HS-5 (cell line): ENCODE measurements at regions not wholly inside any gene's neighbourhood (a gene's known extent, or its start where the extent isn't known, plus 50 kb on each side); places are given as distances from the start of the nearest gene placed in this dataset.

ENCODE experiments used
- DNase-seq: peaks from one replicate; pipeline ENCODE4 v3.0.0-alpha.2; 2012; ENCODE audit warnings: low read depth

DNA sequence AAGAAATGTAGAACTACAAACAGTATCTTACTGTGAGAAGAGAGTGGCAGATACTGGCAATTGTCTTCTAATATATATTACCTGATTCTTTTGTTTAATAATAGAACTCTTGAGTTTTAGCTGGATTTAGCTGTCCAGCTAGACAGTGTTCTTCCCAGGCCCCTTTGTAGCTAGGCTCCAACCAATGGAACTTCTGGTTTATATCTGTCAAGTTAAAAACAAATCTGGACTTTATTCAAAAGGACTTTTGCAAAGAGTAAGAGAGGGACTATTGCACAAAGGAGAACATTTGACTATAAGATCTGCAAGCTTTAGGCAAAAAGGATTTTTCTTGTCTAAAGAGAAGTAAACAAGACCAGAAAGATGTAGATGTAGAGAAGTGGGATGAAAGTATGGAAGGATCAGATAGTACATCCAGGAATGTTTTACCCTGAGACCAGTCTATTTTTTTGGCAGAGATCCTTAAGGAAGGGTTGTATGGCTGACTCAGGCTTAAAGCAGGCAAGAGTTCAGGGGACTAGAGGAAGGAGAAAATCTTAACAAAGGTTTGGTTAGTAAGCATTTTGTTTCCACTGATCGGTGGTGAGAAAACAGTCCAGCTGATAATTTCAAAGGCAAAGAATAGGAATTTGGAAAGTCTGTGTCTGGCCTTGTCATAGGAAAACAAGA, 111.1 kb upstream of the PLEKHA5 start:
- peak; percentile 65 for DNase-seq

DNA sequence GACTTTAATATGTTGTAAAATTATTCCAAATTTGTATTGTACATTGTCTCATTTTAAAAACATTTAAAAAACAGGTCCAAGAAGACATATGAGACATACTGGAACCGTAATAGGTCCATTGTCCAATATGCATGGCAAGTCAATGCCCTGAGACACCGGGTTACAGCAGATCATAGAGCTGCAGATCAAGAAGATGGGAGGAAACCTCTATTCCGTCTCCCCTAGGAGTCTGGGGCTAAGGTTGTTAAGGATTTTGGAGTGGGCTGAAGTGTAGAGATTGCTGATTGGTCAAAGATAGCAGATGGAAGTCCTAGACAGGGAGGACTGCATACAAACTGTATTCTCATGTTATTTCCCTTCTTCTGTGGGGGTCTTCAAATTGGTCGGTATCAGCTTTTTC, 108.3 kb upstream of the PLEKHA5 start:
- DNase-seq, result no peak

DNA sequence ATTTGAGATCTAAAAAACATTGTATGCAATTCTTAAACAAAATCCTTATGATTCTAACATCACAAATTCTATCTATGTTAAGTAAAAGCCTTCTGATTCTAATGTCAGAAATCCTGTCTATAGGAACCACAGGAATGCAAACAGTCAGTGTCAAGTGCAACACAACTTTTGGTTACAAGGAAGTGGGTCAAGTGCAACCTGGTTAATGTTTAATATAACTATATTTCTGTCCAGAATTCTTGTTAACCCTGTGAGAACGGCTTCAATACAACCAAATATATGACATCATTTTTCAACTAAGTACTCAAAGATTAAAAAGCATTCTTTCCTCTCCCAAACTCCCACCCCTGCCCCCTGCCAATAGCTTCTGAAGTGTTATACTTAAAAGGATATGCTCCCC, 107.9 kb upstream of the PLEKHA5 start:
- DNase-seq, result no peak

DNA sequence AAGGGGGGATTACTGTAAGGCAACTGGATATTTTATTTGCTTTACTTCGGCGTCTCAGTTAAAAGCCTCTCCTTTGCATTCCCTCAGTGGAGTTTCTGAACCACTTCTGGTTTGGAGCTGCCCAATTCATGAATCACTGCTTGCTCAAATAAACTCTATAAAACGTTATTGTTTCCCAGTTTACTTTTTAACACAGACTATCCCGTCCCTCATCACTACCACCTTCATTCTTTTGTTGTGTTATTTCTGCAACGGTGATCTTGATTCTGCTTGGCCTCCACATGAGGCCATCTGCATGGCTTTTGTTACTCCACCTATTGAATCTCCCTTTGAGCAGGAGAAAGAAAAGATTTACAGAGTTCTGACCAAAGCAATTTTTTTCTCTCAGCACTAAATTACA, 104.0 kb upstream of the PLEKHA5 start:
- DNase-seq, result no peak

DNA sequence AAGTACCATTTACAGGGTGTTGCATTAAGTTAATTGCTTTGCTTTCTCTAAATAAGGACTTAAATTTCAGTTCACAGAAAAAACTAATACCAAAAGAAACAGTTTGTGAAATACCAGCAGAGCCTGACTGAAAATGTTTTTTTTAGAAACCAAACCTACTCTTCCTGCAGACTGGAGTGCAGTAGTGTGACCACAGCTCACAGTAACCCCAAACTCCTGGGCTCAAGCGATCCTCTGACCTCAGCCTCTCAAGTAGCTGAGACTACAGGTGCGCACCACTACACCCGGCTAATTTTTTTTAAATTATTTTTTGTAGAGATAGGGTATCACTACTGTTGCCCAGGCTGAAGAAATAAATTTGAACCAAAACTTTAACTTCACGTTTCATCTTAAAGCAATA, 103.5 kb upstream of the PLEKHA5 start:
- no peak for DNase-seq

DNA sequence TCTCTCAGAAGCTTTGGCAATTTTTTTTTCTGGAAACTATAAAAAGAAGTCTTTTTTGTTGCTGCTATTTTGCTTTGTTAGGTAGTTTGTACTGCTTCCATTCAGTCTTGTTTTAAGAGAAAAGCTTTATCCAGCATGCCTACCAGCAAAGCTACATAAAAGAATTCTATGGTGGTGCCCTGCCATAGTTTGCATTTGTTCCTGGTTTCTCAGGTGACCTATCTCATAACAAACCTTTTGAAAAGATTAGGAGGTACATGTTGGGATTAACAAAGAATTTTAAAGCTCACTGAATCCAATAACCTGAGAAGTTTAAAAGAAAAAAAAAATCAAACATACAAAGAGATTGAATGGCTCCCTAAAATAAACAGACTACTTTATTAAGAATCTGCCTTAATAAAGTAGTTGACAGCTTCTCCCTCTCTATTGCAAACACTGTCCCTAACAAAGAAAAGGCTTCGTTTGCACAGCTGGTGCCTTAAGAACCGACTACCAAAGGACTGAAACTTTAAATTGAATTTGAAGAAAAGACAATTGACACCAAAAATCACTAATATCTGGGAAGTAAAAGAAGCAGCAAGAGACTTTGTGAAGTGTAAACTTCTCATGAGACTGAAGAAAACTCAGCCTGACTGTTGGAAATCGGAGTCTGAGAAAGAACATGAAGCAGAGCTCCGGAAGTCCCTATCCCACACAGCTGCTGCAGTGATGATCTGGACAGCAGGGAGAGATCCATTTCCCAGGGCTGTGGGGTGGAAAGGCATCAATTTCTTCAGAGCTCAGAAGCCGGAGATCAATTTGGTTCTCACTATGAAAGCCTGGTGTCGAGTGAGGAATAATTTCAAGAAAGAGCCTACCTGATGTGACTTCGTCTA, 102.7 kb upstream of the PLEKHA5 start:
- no peak for DNase-seq

DNA sequence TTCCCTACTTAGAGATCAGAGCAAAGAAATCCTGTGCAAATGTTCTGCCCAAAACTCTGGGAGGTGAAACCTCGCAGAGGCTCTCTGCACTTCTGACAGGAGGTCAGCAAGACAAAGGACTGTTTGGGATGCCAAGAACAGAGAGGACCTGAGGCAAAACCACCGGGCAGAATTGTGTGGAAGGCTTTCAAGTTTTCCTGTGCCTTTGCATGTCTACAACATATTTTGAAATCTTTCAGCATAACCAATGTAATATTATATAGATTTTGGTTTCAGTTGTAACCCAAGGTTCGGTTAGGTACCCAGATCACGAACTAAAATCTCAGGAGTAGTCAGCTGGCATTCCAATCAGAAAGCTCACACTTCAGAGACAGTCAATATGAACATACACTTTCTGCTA, 99.4 kb upstream of the PLEKHA5 start:
- DNase-seq, result no peak

DNA sequence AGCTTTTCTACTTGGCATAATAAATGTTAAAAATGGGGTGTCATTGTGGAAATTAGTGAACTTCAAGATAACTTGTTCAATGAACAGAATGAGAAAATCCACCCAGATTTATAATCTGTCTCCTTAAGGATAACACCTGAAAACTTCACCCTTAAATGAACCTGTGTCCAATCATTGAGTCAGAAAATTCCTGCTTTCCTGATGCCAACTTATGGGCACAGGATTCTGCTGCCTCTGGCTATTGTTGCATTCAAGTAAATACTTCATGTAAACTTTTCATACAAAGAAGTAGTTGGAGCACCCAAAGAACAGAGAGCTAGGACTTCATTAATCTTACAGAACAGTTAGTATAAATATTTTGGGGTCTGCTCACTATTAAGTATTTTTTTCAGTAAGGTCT, 98.9 kb upstream of the PLEKHA5 start:
- no peak for DNase-seq

DNA sequence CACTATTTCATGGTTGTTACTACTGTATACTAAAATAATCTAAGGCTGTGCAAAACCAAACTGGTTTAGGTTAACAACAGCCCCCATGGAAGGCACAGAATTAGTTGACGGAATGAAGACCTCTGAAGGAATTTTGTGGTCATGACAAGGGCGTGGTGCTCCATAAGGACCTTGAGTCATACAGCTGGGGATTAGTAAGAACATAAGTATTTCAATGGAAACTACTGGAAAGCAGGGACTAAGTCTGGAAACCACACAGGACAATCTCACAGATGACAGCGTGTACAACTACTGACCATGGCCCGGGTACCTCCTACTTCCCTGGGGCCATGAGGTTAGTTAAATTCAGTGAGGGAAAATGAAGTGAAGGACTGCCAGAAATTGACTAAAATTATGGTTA, 98.5 kb upstream of the PLEKHA5 start:
- DNase-seq, result peak; percentile 93

DNA sequence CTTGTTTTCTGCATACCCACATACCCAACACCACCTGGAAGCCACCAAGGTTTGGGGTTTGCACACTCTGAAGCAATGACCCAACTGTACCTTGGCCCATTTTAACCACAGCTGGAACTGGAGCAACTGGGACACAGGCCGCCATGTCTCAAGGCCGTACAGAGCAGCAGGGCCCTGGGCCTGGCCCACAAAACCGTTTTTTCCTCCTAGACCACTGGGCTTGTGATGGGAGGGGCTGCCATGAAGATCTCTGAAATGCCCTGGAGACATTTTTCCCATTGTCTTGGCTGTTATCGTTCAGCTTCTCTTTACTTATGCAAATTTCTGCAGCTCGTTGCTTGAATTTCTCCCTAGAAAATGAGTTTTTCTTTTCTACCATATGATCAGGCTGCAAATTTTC, 96.7 kb upstream of the PLEKHA5 start:
- no peak for DNase-seq

DNA sequence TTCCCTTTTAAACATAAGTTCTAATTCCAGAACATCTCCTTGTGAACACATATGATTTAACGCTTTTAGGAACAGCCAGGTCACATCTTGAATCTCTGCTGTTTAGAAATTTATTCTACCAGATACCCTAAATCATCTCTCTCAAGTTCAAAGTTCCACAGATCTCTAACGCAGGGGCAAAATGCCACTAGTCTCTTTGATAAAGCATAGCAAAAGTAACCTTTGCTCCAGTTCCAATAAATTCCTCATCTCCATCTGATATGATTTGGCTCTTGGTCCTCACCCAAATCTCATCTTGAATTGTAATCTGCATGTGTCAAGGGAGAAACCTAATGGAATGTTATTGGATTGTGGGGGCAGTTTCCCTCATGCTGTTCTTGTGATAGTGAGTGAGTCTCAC, 96.3 kb upstream of the PLEKHA5 start:
- no peak for DNase-seq

DNA sequence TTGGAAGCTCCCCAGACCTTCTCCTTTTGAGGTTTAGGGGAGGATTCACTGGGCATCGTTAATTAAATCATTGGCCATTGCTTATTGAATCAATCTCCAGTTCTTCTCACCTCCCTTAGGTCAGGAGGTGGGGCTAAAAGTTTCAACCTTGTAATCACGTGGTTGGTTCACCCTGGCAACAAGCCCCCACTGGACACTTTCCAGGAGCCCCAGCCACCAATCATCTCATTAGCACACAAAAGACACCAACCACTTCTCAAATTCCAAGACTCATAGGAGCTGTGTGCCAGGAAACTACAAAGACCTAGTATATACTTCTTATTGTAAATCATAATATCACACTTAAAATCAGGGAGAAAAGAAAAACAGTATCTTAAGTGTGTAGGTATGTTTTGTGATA, 94.6 kb upstream of the PLEKHA5 start:
- DNase-seq, result no peak

DNA sequence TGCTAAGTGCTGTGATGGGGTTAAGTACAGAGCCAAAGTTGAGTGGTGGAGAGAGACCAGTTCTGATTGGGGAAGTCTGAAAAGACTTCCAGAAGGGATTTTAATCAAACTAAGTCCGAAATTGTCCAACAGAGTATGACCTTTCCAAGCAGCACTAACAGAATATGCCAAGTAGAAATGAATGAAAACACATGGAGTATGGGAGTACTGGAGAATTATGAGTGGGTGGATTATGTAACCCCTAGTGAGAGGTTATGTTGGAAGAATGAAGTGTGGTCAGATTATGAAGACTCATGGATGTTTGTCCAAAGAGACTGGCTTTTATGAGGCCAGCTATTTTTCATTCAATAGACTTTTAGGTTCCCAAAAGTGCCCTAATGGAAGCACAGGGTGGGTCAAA, 94.0 kb upstream of the PLEKHA5 start:
- peak; percentile 13 for DNase-seq

DNA sequence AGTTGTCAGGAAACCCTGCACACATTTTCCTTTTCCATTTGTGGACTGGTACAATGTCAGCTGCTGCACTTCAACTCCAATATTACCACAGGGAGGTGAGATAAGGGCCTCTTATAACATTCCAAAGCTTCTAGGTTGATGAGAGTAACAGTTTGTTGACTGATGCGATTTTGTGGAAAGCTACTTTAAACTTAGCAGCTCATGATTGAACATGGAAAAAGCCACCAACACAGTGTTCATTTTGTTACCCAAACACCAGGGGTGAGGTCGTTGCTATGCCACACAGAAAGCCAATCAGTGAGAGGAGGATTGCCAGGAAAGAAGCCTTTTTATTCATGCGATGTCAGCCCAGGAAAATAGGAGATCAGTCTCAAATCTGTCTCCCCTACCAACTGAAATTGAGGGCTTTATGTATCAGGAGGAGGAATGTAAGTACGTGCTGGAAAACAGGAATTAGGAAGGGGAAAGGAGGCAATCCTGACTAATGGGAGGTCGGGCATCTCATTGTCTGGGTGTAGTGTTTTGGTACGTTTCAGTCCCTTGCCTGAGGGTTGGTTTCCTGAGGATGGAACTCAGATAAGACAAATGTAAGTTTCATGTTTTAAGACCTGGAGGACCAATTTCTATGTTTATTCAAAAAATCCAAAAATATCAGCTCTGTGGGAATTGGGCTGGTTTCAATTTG, 92.7 kb upstream of the PLEKHA5 start:
- DNase-seq, result no peak

DNA sequence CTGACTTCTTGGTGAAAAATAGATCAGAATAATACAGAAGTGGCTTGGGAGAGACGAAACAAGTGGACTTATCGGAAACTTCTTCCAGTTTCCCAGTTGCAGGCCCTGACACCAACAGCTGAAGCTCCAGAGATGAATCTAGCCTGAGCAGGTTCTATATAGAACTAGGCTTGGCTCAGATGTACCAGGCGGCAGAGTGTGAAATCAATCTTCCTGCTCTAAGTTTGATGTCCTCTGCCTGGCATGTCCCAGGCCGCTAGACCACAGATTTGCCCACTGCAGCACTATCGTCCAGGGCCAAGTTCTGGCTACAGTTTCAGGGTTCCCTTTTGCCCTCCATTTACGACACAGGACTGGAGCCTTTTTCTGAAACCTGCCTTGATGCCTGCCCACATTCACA, 91.3 kb upstream of the PLEKHA5 start:
- no peak for DNase-seq

DNA sequence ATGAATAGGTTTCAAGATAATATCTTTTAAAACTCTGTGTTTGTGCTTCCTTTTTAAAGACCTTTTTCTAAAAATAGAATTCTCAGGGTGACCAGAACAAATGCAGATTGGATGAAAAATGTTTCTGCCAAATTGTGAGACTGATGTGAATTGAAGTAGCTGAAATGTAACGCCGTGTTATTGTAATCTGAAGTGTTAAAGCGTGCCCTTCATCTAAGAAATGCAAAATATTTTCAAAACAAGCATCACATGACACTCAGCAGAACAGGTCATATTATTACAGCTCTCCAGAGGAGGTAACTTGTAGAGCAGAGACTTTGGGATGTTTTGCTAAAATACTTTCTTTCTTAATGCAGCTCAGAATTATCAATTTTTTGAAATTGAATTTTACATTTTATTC, 90.0 kb upstream of the PLEKHA5 start:
- no peak for DNase-seq

DNA sequence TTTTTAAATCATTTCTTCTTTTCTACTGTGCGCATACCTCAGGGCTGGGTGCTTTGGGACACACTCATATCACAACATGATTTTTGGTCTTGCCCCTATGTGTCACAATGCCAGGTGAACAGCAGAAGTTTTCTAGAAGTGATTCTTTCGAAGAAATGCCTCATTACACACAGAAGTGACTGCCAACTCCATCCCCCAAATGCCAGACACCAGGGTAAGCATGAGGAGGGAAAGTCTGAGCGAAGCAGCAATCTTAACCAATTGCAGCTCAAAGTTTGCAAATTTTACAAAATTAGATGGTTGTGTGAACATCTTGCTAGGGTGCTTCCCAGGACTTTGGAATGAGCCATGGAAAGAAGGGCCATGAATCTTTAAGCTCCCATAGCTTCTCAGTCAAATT, 87.3 kb upstream of the PLEKHA5 start:
- DNase-seq, result no peak

DNA sequence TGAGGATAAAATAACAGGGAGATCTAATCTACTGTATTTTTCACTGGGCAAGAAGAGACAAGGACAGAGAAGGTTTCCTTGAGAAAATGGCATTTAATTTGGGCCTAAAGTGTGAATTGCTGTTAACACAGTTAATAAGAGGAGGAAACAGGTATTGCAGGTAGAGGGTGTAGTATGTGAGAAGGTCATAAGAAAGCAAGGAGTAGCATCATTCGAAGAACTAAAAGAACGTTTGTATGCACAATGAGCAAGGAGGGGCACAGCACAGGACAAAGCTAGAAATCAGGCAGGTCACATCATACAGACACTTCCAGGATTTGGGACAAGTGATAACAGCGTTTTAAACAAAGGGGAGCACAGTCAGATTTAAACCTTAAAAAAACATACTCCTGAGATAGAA, 85.1 kb upstream of the PLEKHA5 start:
- DNase-seq, result no peak

DNA sequence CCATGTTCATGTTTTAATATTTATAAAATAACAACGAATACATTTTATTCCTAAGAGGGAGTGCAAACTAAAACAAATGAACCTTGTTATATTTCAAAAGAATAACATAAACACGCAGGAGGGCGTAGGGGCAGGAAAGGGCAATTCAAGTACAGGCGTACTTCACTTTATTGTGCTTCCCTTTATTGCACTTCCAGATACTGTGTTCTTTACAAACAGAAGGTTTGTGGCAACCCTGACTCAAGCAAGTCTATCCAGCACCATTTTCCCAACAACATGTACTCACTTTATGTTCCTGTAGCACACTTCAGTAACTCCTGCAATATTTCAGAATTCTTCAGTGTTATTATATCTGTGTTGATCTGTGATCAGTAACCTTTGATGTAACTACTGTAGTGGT, 84.6 kb upstream of the PLEKHA5 start:
- no peak for DNase-seq

DNA sequence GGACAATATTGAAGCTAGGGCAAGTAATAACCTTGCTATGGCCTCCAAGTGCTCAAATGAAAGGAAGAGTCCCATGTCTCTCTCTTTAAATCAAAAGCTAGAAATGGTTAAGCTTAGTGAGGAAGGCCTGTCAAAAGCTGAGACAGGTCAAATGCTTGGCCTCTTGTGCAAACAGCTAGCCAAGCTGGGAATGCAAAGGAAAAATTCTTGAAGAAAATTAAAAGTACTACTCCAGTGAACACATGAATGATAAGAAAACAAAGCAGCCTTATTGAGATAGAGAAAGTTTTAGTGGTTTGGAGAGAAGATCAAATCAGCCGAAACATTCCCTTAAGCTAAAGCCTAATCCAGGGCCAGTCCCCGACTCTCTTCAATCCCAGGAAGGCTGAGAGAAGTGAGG, 84.1 kb upstream of the PLEKHA5 start:
- DNase-seq, result no peak

DNA sequence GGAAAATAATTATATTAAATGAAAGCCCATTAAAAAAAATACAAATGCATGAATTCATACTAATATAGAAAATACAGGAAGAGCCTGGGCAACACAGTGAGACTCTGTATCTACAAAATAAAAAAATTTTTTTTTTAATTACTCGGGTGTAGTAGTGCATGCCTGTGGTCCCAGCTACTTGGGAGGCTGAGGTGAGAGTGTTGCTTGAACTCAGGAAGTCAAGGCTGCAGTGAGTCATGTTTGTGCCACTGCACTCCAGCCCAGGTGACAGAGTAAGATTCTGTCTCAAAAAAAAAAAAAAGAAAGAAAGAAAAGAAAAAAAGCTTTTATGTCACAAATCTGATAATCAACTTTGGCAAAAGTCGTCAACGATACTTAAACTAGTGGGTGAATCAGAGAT, 80.6 kb upstream of the PLEKHA5 start:
- no peak for DNase-seq

DNA sequence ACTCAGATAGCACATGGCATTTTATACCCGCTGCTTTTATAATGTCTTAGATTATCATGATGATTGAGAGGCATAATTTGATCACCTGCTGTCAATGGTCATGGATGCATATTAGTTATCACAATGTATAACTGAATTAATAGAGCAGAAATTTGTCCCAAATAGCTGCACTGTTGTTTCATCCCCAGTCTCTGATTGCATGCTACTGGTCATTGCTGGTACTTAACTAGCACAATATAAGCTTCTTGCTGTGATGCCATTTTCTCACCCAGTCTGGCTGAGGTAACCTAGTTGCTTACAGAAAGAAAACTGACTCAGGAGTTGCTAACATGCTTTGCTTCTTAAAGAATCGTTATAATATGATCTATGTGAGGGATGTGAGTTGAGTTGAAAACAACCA, 76.8 kb upstream of the PLEKHA5 start:
- no peak for DNase-seq

DNA sequence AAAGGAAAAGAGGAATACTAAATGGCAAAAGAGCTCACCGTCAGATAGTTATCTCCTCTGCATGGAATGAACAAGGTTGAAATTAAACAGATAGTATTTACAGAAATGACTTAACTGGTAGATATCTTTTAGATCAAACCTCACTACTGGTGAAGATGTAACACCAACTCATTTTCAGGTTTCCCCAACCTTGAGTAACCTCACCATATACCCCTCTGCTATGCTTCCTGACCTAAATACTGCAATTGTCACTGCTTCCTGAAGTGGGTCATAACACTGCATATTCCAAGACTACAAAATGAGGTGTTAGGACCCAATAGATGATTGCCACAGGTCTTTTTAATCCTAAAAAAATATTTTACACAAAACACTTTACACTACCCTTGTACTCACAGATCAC, 76.3 kb upstream of the PLEKHA5 start:
- DNase-seq, result no peak
